H9 (cell line): ENCODE measurements at regions not wholly inside any gene's neighbourhood (a gene's known extent, or its start where the extent isn't known, plus 50 kb on each side); places are given as distances from the start of the nearest gene placed in this dataset.

Experiments
- DNase-seq: peaks from one replicate; pipeline ENCODE4 v3.0.0-alpha.2; 2017
- H2AFZ ChIP-seq: one replicate; pipeline ENCODE4 v1.6.1; 2013; ENCODE audit warnings: mild to moderate bottlenecking, low read length, control low read depth, moderate library complexity
- H2AK5ac ChIP-seq: 2 replicates; pipeline ENCODE4 v1.6.1; 2013; ENCODE audit warnings: low read length, control low read depth, mixed read lengths; ENCODE audit not compliant: insufficient read length
- H2BK120ac ChIP-seq: one replicate; pipeline ENCODE4 v1.6.1; 2013; ENCODE audit warnings: low read depth, mild to moderate bottlenecking, low read length, control low read depth, inconsistent platforms; ENCODE audit not compliant: poor library complexity, severe bottlenecking
- H2BK12ac ChIP-seq: 2 replicates; pipeline ENCODE4 v1.6.1; 2013; ENCODE audit warnings: low read length, control low read depth, mixed read lengths, low read depth; ENCODE audit not compliant: insufficient read length
- H2BK15ac ChIP-seq: 2 replicates; pipeline ENCODE4 v1.6.1; 2013; ENCODE audit warnings: low read depth, low read length, control low read depth
- H2BK20ac ChIP-seq: one replicate; pipeline ENCODE4 v1.6.1; 2013; ENCODE audit warnings: low read depth, mild to moderate bottlenecking, low read length, control low read depth, inconsistent platforms; ENCODE audit not compliant: poor library complexity, severe bottlenecking
- H2BK5ac ChIP-seq: 2 replicates; pipeline ENCODE4 v1.6.1; 2013; ENCODE audit warnings: low read length, control low read depth, mixed read lengths; ENCODE audit not compliant: insufficient read length
- H3K14ac ChIP-seq: 2 replicates; pipeline ENCODE4 v1.6.1; 2013; ENCODE audit warnings: low read length, control low read depth; ENCODE audit not compliant: insufficient read depth
- H3K18ac ChIP-seq: 2 replicates; pipeline ENCODE4 v1.6.1; 2013; ENCODE audit warnings: low read depth, mild to moderate bottlenecking, mixed read lengths, low read length, control low read depth; ENCODE audit not compliant: insufficient read length
- H3K23ac ChIP-seq: 2 replicates; pipeline ENCODE4 v1.6.1; 2013; ENCODE audit warnings: low read length, control low read depth, mixed read lengths, low read depth; ENCODE audit not compliant: insufficient read length
- H3K23me2 ChIP-seq: 2 replicates; pipeline ENCODE4 v1.6.1; 2013; ENCODE audit warnings: low read depth, mild to moderate bottlenecking, mixed read lengths, low read length, control low read depth; ENCODE audit not compliant: insufficient read length, poor library complexity, severe bottlenecking
- H3K27ac ChIP-seq: 2 replicates; pipeline ENCODE4 v1.5.1; 2013; ENCODE audit warnings: low read length, control low read depth, mixed read lengths, low read depth; ENCODE audit not compliant: insufficient read length
- H3K27me3 ChIP-seq: 2 replicates; pipeline ENCODE4 v1.6.1; 2013; ENCODE audit warnings: low read length, control low read depth, inconsistent platforms; ENCODE audit not compliant: insufficient read depth
- H3K4ac ChIP-seq: 2 replicates; pipeline ENCODE4 v1.6.1; 2013; ENCODE audit warnings: low read depth, mild to moderate bottlenecking, control low read depth, inconsistent platforms, low read length, moderate library complexity
- H3K4me1 ChIP-seq: 2 replicates; pipeline ENCODE4 v1.6.1; 2013; ENCODE audit warnings: low read length, control low read depth, inconsistent platforms; ENCODE audit not compliant: insufficient read depth
- H3K4me2 ChIP-seq: 2 replicates; pipeline ENCODE4 v1.6.1; 2013; ENCODE audit warnings: low read length, control low read depth, mixed read lengths; ENCODE audit not compliant: insufficient read length, insufficient read depth
- H3K56ac ChIP-seq: 2 replicates; pipeline ENCODE4 v1.6.1; 2013; ENCODE audit warnings: low read depth, mild to moderate bottlenecking, mixed read lengths, low read length, control low read depth; ENCODE audit not compliant: insufficient read length
- H3K79me1 ChIP-seq: 2 replicates; pipeline ENCODE4 v1.6.1; 2013; ENCODE audit warnings: low read depth, mild to moderate bottlenecking, moderate library complexity, low read length, control low read depth, inconsistent platforms; ENCODE audit not compliant: insufficient read depth, poor library complexity, severe bottlenecking
- H3K79me2 ChIP-seq: 2 replicates; pipeline ENCODE4 v1.6.1; 2013; ENCODE audit warnings: low read length, control low read depth, inconsistent platforms; ENCODE audit not compliant: insufficient read depth
- H3K9ac ChIP-seq: 2 replicates; pipeline ENCODE4 v1.6.1; 2013; ENCODE audit warnings: low read length, control low read depth, mixed read lengths; ENCODE audit not compliant: insufficient read length; ENCODE audit errors: extremely low read depth
- H3K9me3 ChIP-seq: one replicate; pipeline ENCODE4 v1.6.1; 2013; ENCODE audit warnings: low read depth, low read length, inconsistent platforms; ENCODE audit not compliant: control insufficient read depth
- H3T11ph ChIP-seq: one replicate; pipeline ENCODE4 v1.6.1; 2013; ENCODE audit warnings: mild to moderate bottlenecking, low read length, control low read depth, inconsistent platforms
- H4K20me1 ChIP-seq: one replicate; pipeline ENCODE4 v1.6.1; 2013; ENCODE audit not compliant: control insufficient read depth, insufficient read length, insufficient read depth
- H4K5ac ChIP-seq: 2 replicates; pipeline ENCODE4 v1.6.1; 2013; ENCODE audit warnings: low read depth, mild to moderate bottlenecking, mixed read lengths, low read length, control low read depth; ENCODE audit not compliant: insufficient read length
- H4K8ac ChIP-seq: replicated peaks from 2 replicates; pipeline ENCODE4 v1.6.1; 2013; ENCODE audit warnings: low read length, control low read depth, mixed read lengths, low read depth; ENCODE audit not compliant: insufficient read length
- H4K91ac ChIP-seq: 2 replicates; pipeline ENCODE4 v1.6.1; 2013; ENCODE audit warnings: low read depth, mild to moderate bottlenecking, moderate library complexity, mixed read lengths, low read length, control low read depth; ENCODE audit not compliant: insufficient read length
- H3K27ac Mint-ChIP-seq, 3 experiments: 2 replicates in 2 of 3; 3 replicates in 1 of 3; pipeline ENCODE4 v1.8.0; 2020 to 2021; ENCODE audit warnings: mixed read lengths in 3 of 3, mild to moderate bottlenecking in 1 of 3, moderate library complexity in 1 of 3
- H3K27me3 Mint-ChIP-seq: 2 replicates; pipeline ENCODE4 v1.8.0; 2021; ENCODE audit warnings: low read depth, mild to moderate bottlenecking, moderate library complexity, mixed read lengths
- H3K36me3 Mint-ChIP-seq, 3 experiments: 2 replicates in 2 of 3; 3 replicates in 1 of 3; pipeline ENCODE4 v1.8.0; 2020 to 2021; ENCODE audit warnings: low read depth in 3 of 3, mixed read lengths in 3 of 3; ENCODE audit not compliant: insufficient read depth in 1 of 3
- H3K4me1 Mint-ChIP-seq, 2 experiments: 2 replicates each; pipeline ENCODE4 v1.8.0; 2020; ENCODE audit warnings: mixed read lengths in 2 of 2
- H3K4me3 Mint-ChIP-seq, 2 experiments: 2 replicates in 1 of 2; 3 replicates in 1 of 2; pipeline ENCODE4 v1.8.0; 2020 to 2021; ENCODE audit warnings: mild to moderate bottlenecking in 2 of 2, mixed read lengths in 2 of 2, moderate library complexity in 1 of 2
- H3K9me3 Mint-ChIP-seq, 2 experiments: 2 replicates in 1 of 2; 3 replicates in 1 of 2; pipeline ENCODE4 v1.8.0; 2020; ENCODE audit warnings: mild to moderate bottlenecking in 2 of 2, mixed read lengths in 2 of 2, moderate library complexity in 1 of 2
- CTCF ChIP-seq: fragments of 200-600 bp; sonication (generic); conservative IDR thresholded peaks from 3 replicates; pipeline ENCODE4 v1.8.0; 2021; ENCODE audit warnings: antibody characterized with exemption, mild to moderate bottlenecking
- WGBS: extraction: QIAGEN DNeasy Blood & Tissue Kit; methylation state at CpG from one replicate; pipeline ENCODE4 v1.1.7; 2013; ENCODE audit warnings: missing lambda C conversion rate, low lambda C conversion rate, mixed read lengths; ENCODE audit not compliant: insufficient read length; ENCODE audit errors: extremely low coverage; 5-methylcytosine and 5-hydroxymethylcytosine counted together

DNA sequence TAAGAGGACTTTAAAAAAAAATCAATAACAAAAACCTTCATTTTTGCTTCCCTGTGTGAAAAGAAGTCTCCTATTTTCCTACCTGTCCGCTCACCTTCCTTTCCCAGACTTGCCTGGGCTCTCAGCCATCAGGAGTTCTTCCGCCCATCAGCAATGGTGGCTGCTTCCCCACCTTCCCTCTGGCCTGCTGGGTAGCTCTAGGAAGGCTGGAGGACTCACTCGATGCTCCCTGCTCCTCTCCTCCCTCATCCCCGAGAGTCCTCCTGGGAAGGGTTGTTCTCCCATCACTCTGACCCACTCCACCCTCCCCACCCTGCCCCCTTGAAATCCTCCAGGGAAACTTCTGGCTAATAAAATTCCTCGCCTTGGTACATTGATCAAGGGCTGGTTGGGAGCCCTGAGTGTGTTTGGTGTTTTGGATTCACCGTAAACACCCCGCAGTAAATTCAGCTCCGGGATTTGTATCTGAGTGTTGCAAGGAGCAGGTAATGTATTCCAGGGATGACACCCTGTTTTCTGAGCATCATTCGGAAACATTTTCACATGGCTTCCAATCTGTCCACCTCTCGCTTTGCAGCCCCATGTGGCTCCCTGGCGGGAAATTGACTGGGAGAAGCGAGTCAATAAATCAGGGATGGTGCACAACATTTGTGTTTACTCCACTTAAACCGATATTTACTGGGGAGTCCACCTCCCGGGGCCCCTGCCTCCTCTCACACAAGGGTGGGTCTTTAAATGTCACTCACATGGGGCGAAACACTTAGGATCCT, 126.4 kb upstream of the SDK1 start:
- Mint-ChIP-seq H3K4me3 (no peak overlapping the region), H3K36me3 (peaks cover 2 to 6% (median 4%) of the 10 kb centered on the region in 3 experiments; a peak in 5 of 7 replicates), H3K27ac (no peak overlapping the region), H3K9me3 (peaks cover 6 to 9% of the 10 kb centered on the region in 2 experiments), H3K27me3 (peaks cover 1% of the 10 kb centered on the region), H3K4me1 (peaks cover 16 to 17% of the 10 kb centered on the region in 2 experiments)
- Histone ChIP-seq H4K8ac (no peak overlapping the region), H2BK20ac (no peak overlapping the region), H3K56ac (no peak overlapping the region), H3K27me3 (no peaks in the 10 kb centered on the region), H4K91ac (no peak overlapping the region), H2BK12ac (no peak overlapping the region), H4K5ac (no peak overlapping the region), H3K23me2 (no peaks in the 10 kb centered on the region), H3K9ac (no peak overlapping the region), H3K79me2 (no peaks in the 10 kb centered on the region), H4K20me1 (no peaks in the 10 kb centered on the region), H3K23ac (no peak overlapping the region), H3T11ph (no peak overlapping the region), H3K9me3 (no peaks in the 10 kb centered on the region), H3K4ac (no peak overlapping the region), H3K4me2 (no peak overlapping the region), H3K4me1 (peaks cover 2% of the 10 kb centered on the region; the same call in 1 of the 2 replicates), H3K18ac (no peak overlapping the region), H2AFZ (no peak overlapping the region), H2BK15ac (no peak overlapping the region), H2AK5ac (no peak overlapping the region), H3K14ac (no peak overlapping the region), H3K27ac (no peak overlapping the region), H3K79me1 (no peaks in the 10 kb centered on the region), H2BK5ac (no peak overlapping the region), H2BK120ac (no peak overlapping the region)
- DNase-seq: no peak
- TF ChIP-seq CTCF: no peak
- no CpG with 5 or more reads among the region's 15 CpGs for WGBS
